Esophagus muscularis mucosa (tissue), 4 donors: ENCODE measurements at regions not wholly inside any gene's neighbourhood (a gene's known extent, or its start where the extent isn't known, plus 50 kb on each side); places are given as distances from the start of the nearest gene placed in this dataset.

Experiments
- DNase-seq: peaks from one replicate; pipeline ENCODE4 v3.0.0-alpha.2; 2017; ENCODE audit errors: extremely low spot score
- H3K27ac ChIP-seq, 4 donors: fragments of 200-600 bp; sonication (generic); replicated peaks in 1 of 4; 1 replicate in 3 of 4; 2 replicates in 1 of 4; pipeline ENCODE4 v1.5.1; 2016 to 2019; ENCODE audit warnings: mild to moderate bottlenecking in 1 of 4
- H3K27me3 ChIP-seq, 4 donors: fragments of 200-600 bp; sonication (generic); one replicate each; pipeline versions ENCODE4 v1.5.1 to v1.6.0; 2016 to 2019
- H3K36me3 ChIP-seq, 4 donors: fragments of 200-600 bp; sonication (generic); one replicate each; pipeline ENCODE4 v1.5.1; 2016 to 2019
- H3K4me1 ChIP-seq, 4 donors: fragments of 200-600 bp; sonication (generic); one replicate each; pipeline ENCODE4 v1.5.1; 2016 to 2019
- H3K4me3 ChIP-seq, 4 donors: fragments of 200-600 bp; sonication (generic); 1 replicate in 2 of 4; 2 replicates in 2 of 4; pipeline ENCODE4 v1.5.1; 2016 to 2019; ENCODE audit warnings: mild to moderate bottlenecking in 4 of 4, moderate library complexity in 1 of 4
- H3K9me3 ChIP-seq, 4 donors: fragments of 200-600 bp; sonication (generic); 1 replicate in 3 of 4; 2 replicates in 1 of 4; pipeline ENCODE4 v1.5.1; 2016 to 2019
- CTCF ChIP-seq, 3 experiments: fragments of 200-600 bp in 2 of 3; fragments of 450-650 bp in 1 of 3; sonication (generic) in 2 of 3; IDR thresholded peaks; one replicate each; pipeline ENCODE4 v1.5.1; 2017 to 2019; ENCODE audit warnings: antibody characterized with exemption in 3 of 3, mild to moderate bottlenecking in 2 of 3, moderate library complexity in 1 of 3
- EP300 ChIP-seq: sonication (generic); formaldehyde crosslinking; IDR thresholded peaks from one replicate; pipeline ENCODE4 v1.6.1; 2017; ENCODE audit warnings: antibody characterized with exemption
- POLR2A ChIP-seq: fragments of 450-650 bp; IDR thresholded peaks from one replicate; pipeline ENCODE4 v1.6.1; 2017; ENCODE audit warnings: antibody characterized with exemption, moderate library complexity, mild to moderate bottlenecking, low read depth
- POLR2AphosphoS5 ChIP-seq, 2 donors: sonication (generic); formaldehyde crosslinking; IDR thresholded peaks; one replicate each; pipeline ENCODE4 v1.6.1; 2017; ENCODE audit warnings: antibody characterized with exemption in 2 of 2
- WGBS: methylation state at CpG from one replicate; pipeline ENCODE4 v1.1.5; 2018; 5-methylcytosine and 5-hydroxymethylcytosine counted together
- intact Hi-C: fragments of 100-400 bp; cut with DNase I; formaldehyde crosslinking; loops from one replicate; pipeline ENCODE4 v1.15.1; 2023

- no peaks in the 10 kb centered on the region for H3K9me3 ChIP-seq
- H3K4me1 ChIP-seq: no peaks in the 10 kb centered on the region
- H3K4me3 ChIP-seq: no peak overlapping the region
- intact Hi-C loops: no loop called here
- H3K36me3 ChIP-seq: no peaks in the 10 kb centered on the region
- H3K27me3 ChIP-seq: no peaks in the 10 kb centered on the region
- TF ChIP-seq POLR2A (no peak), POLR2AphosphoS5 (IDR thresholded peaks at IDR 0.05) (no peak), CTCF (IDR thresholded peaks at IDR 0.05) (no peak)
- no peak overlapping the region for H3K27ac ChIP-seq
- 53% methylated on average over 3 of the region's 3 CpGs for WGBS
- no peak for DNase-seq
Measured at GRCh38 chrX:104316739-104317138, 62.0 kb upstream of the ESX1 start.

GRCh38 chrX:104315555-104315954 is 60.8 kb upstream of the ESX1 start:
- WGBS: 78% methylated on average over 3 of the region's 3 CpGs
- H3K4me3 ChIP-seq: no peak overlapping the region

GRCh38 chrX:104310657-104311254 is 56.0 kb upstream of the ESX1 start:
- Histone ChIP-seq H3K9me3 (no peaks in the 10 kb centered on the region), H3K36me3 (no peaks in the 10 kb centered on the region), H3K4me1 (no peaks in the 10 kb centered on the region), H3K4me3 (no peak overlapping the region), H3K27me3 (no peaks in the 10 kb centered on the region), H3K27ac (no peak overlapping the region)
- intact Hi-C loops: no loop called here
- no peak for DNase-seq
- no peak for TF ChIP-seq EP300
- TF ChIP-seq POLR2A: no peak
- TF ChIP-seq CTCF (IDR thresholded peaks at IDR 0.05): no peak
- no peak for TF ChIP-seq POLR2AphosphoS5 (IDR thresholded peaks at IDR 0.05)
- WGBS: 71% methylated on average over 2 of the region's 2 CpGs

More at GRCh38 chrX:104315555-104315954, 60.8 kb upstream of the ESX1 start:
- H3K9me3 ChIP-seq: no peaks in the 10 kb centered on the region
- intact Hi-C loops: no loop called here
- TF ChIP-seq CTCF (IDR thresholded peaks at IDR 0.05) (no peak), POLR2AphosphoS5 (IDR thresholded peaks at IDR 0.05) (no peak), POLR2A (no peak), EP300 (no peak)
- no peaks in the 10 kb centered on the region for H3K4me1 ChIP-seq
- no peak for DNase-seq
- H3K27me3 ChIP-seq: no peaks in the 10 kb centered on the region
- no peak overlapping the region for H3K27ac ChIP-seq
- no peaks in the 10 kb centered on the region for H3K36me3 ChIP-seq

GRCh38 chrX:104310090-104310489 is 55.4 kb upstream of the ESX1 start:
- no peaks in the 10 kb centered on the region for H3K9me3 ChIP-seq
- WGBS: 45% methylated on average over 12 of the region's 12 CpGs
- TF ChIP-seq CTCF (IDR thresholded peaks at IDR 0.05) (no peak), POLR2A (no peak), EP300 (no peak), POLR2AphosphoS5 (IDR thresholded peaks at IDR 0.05) (no peak)
- no peak overlapping the region for H3K27ac ChIP-seq
- H3K4me3 ChIP-seq: peak overlapping the region in 1 of 4 donors; percentile 30
- H3K27me3 ChIP-seq: no peaks in the 10 kb centered on the region
- H3K4me1 ChIP-seq: no peaks in the 10 kb centered on the region
- DNase-seq: no peak
- H3K36me3 ChIP-seq: no peaks in the 10 kb centered on the region
- intact Hi-C loops: no loop called here

GRCh38 chrX:104309169-104309568 is 54.4 kb upstream of the ESX1 start:
- H3K9me3 ChIP-seq: no peaks in the 10 kb centered on the region
- no peaks in the 10 kb centered on the region for H3K36me3 ChIP-seq
- H3K27me3 ChIP-seq: no peaks in the 10 kb centered on the region
- no peak for DNase-seq
- WGBS: 68% methylated on average over 5 of the region's 5 CpGs
- intact Hi-C loops: no loop called here
- no peaks in the 10 kb centered on the region for H3K4me1 ChIP-seq
- H3K27ac ChIP-seq: no peak overlapping the region
- H3K4me3 ChIP-seq: no peak overlapping the region
- TF ChIP-seq POLR2AphosphoS5 (IDR thresholded peaks at IDR 0.05) (no peak), CTCF (IDR thresholded peaks at IDR 0.05) (no peak), POLR2A (no peak), EP300 (no peak)
